ENCODE measurements at regions not wholly inside any gene's neighbourhood (a gene's known extent, or its start where the extent isn't known, plus 50 kb on each side); places are given as distances from the start of the nearest gene placed in this dataset.

GRCh38 chr5:153043886-153044285 lies 446.6 kb upstream of the GRIA1 start:
- TF ChIP-seq EP300 (IDR thresholded peaks at IDR 0.05; ENCODE audit: borderline replicate concordance) (no peak), RAD21 (IDR thresholded peaks at IDR 0.05; ENCODE audit: low read depth) (no peak), REST (IDR thresholded peaks at IDR 0.05; ENCODE audit: low read depth) (no peak), CEBPB (IDR thresholded peaks at IDR 0.05) (no peak), CREB1 (IDR thresholded peaks at IDR 0.05; ENCODE audit: low read depth) (no peak), MAX (IDR thresholded peaks at IDR 0.05) (no peak), USF1 (IDR thresholded peaks at IDR 0.05) (no peak), YY1 (IDR thresholded peaks at IDR 0.05; ENCODE audit: low read depth) (no peak), NFIC (IDR thresholded peaks at IDR 0.05) (no peak)

All from Ishikawa (cell line).